Stimulated activated CD8-positive, alpha-beta memory T cell treated with anti-CD3 and anti-CD28 coated beads, Interleukin-4, amount 100 ng/mL, for 24 hours (primary cell): ENCODE measurements at regions not wholly inside any gene's neighbourhood (a gene's known extent, or its start where the extent isn't known, plus 50 kb on each side); places are given as distances from the start of the nearest gene placed in this dataset.
"Not testable (repeated sequence)": the region's sequence is repeated elsewhere in the genome, so short reads cannot be mapped to it uniquely, and the experiment has no call there.

Experiments used
- DNase-seq: peaks from one replicate; pipeline ENCODE4 v3.0.0-alpha.2; 2020; ENCODE audit warnings: low read depth

- not testable (repeated sequence) for DNase-seq
These were observed 113.1 kb upstream of the CCZ1B start for GRCh38 chr7:6939126-6939525.

DNA sequence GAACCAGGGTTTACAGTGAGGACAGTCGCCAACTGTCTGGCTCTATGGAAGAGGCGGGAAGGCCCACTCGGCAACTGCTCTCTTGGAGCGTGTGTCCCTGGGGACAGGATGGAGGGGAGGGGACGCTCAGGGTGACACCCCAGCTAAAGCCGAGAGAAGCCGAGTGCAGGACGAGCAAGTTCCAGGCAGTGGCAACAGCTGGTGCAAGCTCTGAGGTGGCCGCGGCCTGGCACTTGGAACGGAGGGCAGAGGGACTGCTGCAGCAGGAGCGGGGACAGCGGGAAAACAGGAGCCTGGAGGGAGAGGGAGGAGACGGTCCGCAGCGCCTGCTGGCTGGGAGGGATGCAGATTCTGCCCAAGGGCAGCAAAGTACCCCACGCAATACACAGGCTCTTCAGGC lies 113.8 kb upstream of the CCZ1B start:
- DNase-seq: not testable (repeated sequence)

DNA sequence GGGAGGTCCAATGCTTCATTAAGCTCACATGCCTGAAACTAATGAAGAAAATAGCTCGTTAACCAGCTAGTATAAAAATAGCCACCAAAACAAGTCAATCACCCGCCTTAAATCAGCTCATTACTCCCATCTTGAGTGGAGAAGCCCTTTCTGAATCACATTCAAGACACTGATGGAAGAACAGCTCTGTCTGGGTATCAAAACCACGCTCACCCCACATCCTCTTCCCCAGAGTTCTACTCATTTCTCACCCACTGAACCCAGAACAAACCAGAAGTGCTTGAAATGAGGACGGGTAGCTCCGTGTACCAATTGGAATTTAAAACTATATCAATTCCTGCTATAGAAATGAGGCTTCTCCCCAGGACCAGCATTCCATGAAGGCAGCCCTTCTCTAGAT lies 120.8 kb upstream of the CCZ1B start:
- not testable (repeated sequence) for DNase-seq

GRCh38 chr7:6950231-6950630 lies 124.2 kb upstream of the CCZ1B start:
- DNase-seq: not testable (repeated sequence)

GRCh38 chr7:6951553-6951952 lies 125.5 kb upstream of the CCZ1B start:
- not testable (repeated sequence) for DNase-seq

DNA sequence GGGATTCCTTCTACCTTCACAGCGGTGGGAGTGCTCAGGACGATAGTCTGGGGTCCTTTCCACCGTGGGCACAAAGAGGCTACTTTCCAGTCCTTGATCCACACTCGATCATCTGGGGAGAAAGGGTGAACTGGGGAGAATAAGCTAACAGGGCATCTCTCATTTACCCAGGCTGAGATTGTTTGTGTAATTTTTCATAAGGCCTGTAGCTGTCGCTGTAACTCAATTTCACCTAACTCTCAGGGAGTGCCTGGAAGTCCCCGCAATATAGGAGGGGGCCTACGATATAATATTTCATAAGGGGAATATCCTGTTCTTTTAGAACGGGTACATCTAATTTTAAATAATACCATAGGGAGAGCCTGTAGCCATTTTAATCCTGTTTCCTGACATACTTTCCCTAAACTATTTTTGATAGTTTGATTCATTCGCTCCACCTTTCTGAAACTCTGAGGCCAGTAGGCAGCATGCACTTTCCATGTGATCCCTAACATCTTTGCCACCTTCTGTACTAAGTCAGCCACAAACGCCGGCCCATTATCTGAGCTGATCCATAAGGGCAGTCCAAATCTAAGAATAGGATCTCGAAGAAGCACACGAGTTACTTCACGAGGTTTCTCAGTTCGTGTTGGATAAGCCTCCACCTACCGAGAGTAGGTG lies 127.2 kb upstream of the CCZ1B start:
- not testable (repeated sequence) for DNase-seq

DNA sequence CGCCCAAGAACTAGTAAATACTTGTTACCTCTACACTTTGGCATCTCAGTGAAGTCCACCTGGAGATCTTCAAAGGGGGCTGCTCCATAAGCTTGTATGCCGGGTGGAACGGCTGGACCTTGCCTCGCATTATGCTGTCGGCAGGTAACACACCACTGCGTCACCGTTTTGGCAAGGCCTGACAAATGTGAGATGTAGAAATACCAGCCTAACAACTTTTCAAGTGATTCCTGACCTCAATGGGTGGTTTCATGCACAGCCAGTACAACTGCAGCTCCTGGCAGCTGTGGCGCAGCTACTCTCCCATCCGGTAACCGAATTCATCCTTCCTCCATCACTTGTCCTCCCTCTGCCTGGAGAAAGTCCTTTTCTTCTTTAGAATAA lies 127.7 kb upstream of the CCZ1B start:
- not testable (repeated sequence) for DNase-seq

DNA sequence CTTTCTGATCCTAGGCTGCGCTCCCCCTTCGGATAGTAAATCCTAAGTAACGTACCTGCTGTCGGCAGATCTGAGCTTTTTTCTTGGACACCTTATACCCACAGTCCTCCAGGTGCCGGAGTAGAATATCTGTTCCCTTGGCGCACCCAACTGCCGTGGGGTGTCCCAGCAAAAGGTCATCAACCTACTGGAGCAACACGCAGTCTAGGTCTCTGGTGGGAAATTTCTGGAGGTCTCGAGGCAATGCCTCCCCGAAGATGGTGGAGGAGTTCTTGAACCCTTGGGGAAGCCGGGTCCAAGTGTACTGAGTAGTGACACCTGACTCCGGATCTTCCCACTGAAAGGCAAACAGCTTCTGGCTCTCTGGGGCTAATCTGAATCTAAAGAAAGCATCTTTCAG lies 129.3 kb upstream of the CCZ1B start:
- DNase-seq: not testable (repeated sequence)

DNA sequence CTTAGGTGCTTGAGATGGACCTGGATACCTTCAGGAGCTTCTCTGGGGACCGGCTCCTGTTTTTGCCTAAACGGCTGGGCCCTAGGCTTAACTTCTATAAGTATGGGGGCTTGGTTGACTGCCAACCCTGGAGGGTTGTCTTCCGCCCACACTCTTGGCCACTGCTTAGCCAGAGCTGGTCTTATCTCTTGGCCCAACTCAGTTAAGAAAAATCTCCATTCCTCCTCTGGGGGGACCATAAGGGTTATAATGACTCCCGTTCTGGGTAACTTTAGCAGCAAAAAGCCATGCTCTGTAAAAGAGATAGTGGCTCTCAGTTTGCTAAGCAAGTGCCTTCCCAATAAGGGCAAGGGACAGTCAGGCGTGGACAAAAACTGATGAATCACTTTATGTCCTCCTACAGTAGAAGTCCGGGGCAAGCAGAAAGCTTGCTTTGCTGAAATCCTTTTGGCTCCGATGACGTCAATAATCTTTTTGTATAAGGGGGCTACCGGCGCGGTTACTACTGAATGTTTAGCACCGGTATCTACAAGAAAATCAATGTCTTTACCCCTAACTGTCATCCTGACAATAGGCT lies 130.0 kb upstream of the CCZ1B start:
- DNase-seq: not testable (repeated sequence)

DNA sequence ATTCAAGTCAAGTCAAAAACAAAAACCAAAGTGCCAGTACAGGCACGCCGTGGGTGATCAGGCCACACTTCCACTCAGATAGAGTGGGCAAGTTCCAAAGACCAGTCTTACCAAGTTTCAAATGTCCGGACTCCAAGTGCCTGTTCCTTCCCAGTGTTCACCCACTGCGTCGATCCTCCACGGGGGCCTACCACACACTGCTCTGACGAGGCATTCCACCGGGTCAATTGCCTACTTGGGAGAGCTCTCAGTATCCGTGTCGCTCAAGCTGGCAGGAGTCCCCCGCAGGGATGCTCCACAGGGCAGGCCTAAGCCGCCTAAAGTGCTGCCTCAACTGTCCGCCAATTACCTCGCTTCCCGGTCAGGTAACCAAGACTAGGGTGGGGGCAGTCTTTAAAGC lies 132.3 kb upstream of the CCZ1B start:
- not testable (repeated sequence) for DNase-seq

DNA sequence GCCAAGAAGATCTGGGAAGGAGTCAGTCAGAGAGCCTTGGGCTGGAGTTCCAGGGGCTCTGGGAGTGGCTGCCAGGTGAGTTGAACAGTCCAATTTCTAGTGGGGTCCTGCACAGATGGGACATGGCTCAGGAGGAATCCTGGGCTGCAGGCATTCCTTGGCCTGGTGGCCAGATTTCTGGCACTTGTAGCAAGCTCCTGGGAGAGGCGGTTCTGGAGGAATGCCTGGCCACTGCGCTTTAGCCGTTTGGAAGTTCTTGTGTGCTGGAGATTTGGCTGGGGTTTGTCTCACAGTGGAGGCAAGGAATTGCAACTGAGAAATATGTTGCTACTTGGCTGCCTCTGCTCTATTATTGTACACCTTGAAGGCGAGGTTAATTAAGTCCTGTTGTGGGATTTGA lies 133.9 kb upstream of the CCZ1B start:
- DNase-seq: not testable (repeated sequence)

DNA sequence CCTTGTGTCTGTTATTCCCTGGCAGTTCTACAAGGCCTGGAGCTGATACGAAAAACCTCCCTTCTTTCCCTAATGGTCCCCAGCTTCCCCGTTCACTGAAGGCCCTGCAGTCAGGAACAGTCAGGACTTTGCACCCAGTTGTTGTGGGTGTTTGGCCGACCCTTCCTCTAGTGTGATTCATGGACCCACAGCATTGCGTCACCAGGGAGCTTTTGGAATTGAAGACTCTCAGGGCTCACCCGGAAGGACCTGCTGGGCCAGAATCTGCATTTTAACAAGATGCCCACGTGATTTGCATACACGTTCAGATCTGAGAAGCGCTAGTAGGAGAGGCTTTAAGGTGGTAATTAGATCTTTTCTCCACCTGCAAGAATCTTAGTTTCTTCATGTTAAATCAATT lies 136.8 kb upstream of the CCZ1B start:
- not testable (repeated sequence) for DNase-seq

DNA sequence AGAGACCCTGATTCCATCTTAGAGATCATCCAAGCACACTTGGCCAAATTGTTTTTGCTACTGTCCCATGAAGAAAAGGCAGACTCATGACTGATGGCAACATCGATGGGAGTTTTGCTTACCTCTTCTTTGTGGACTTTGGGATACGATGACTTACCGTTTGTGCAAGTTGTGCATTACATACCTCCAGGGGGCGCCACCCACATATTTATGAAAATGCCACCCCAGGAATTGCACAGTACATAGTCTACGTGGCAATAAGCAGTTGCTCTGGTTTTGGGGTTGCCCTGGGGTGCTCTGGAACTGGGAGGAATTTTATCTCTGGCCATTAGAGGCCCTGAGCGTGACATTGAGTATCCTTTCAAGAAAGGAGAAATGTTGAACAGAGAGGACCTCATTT lies 139.0 kb upstream of the CCZ1B start:
- DNase-seq: peak; percentile 38

GRCh38 chr7:6970180-6970579 lies 144.1 kb upstream of the CCZ1B start:
- DNase-seq: not testable (repeated sequence)

- DNase-seq: not testable (repeated sequence)
These were observed 148.8 kb upstream of the CCZ1B start for GRCh38 chr7:6974876-6975275.

DNA sequence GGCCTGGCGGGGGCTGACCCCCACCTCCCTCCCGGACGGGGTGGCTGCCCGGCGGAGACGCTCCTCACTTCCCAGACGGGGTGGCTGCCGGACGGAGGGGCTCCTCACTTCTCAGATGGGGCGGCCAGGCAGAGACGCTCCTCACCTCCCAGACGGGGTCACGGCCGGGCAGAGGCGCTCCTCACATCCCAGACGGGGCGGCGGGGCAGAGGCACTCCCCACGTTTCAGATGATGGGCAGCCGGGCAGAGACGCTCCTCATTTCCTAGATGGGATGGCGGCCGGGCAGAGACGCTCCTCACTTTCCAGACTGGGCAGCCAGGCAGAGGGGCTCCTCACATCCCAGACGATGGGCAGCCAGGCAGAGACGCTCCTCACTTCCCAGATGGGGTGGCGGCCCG lies 149.3 kb upstream of the CCZ1B start:
- DNase-seq: not testable (repeated sequence)

DNA sequence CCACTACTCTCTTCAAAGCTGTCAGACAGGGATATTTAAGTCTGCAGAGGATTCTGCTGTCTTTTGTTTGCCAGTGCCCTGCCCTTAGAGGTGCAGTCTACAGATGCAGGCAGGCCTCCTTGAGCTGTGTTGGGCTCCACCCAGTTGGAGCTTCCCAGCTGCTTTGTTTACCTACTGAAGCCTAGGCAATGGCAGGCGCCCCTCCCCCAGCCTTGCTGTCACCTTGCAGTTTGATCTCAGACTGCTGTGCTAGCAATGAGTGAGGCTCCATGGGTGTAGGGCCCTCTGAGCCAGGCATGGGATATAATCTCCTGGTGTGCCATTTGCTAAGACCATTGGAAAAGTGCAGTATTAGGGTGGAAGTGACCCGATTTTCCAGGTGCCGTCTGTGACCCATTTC lies 151.3 kb upstream of the CCZ1B start:
- DNase-seq: not testable (repeated sequence)

DNA sequence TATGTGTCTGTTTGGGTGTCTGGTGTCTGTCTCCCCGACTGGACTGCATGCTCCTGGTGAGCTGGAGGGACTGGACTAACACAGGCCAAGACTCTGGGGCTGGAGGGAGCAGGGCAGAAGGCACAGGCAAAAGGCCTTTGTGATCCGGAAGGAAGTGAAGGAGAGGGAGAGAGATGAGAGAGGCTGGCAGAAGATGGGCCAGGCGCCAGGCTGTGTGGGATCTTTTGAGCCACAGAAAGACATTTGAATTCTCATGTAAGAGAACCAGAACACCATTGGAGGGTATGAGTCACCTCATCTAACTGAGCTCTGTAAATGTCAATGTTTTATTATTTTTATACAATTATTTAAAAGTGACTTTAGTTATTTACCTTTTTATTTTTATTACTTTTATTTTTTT lies 152.3 kb upstream of the CCZ1B start:
- not testable (repeated sequence) for DNase-seq

DNA sequence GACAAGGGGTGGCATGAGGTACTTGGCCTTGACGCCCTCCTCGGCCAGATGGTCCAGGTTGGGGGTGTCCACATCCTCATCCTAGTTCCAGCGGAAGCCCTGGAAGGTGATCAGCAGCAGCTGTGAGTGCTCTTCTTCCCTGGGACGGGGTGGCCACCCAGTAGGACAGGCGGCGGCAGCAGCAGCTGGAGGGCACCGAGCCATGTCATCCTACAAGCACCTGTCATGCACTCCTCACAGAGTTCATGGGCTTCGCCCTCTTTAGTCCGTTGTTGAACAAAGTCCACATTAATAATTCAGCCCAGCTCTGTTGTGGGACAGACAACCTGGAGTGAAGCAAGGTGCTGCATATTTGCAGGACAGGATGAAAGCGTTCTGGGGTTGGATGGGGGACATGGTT lies 153.4 kb upstream of the CCZ1B start:
- DNase-seq: not testable (repeated sequence)

- DNase-seq: not testable (repeated sequence)
These were observed 156.3 kb upstream of the CCZ1B start for GRCh38 chr7:6982375-6982774.

- DNase-seq: not testable (repeated sequence)
These were observed 160.8 kb upstream of the CCZ1B start for GRCh38 chr7:6986892-6987291.

DNA sequence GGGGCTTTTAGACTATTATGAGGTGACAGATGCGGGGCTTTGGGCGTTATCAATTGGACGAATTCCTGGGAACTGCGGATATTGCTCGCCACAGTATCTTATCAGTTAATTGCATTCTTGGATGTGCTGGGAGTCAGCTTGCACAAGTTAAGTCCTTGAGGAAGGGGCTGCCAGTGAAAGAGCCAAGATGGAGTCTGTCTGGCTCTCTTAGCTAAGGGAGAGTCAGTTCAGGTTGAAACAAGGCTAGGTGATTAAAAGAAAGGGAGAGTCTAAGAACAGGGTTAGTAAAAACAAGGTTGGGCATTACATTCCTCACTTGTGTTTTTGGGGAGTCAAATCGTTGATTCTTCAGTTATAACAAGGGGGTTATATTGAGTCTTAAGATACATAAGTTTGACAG lies 162.5 kb upstream of the CCZ1B start:
- DNase-seq: not testable (repeated sequence)

DNA sequence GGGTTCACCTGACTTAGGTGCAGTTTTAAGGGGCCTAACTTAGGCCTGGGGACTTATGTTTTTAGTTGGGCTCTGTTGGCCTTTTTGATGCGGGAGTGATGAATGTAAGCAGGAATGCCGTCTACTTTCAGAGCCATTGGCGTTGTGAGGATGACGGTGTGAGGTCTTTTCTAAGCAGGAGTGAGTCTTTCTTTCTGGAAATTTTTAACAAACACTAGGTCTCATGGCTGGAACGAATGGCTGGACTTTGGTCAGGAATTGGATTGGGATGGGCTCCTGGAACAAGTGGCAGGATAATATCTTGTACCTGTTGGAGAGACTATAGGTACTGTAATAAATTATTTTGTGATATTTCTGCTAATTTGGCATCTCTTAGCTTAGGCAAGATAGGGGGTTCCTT lies 163.9 kb upstream of the CCZ1B start:
- not testable (repeated sequence) for DNase-seq
